ENCODE measurements at regions not wholly inside any gene's neighbourhood (a gene's known extent, or its start where the extent isn't known, plus 50 kb on each side); places are given as distances from the start of the nearest gene placed in this dataset.

DNA sequence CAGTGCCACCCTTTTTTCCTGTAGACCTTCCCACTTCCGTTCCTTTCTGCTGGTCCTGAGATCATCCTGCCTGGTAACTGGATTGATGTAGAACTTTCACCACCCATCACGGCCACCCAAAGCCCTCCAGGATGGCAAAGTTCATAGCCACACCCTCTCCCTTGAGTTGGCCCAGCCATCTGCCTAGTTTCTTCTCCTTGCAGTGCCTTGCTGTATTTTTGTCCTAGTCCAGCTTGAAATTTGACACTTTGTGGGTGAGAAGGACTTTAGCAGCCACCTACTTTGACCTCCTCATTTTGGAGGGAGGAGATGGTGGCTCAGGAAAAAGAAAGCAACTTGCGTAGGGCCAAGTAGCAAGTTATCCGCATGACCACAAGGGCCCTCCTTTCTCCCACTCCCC is 140.7 kb downstream of the BUB3 start:
- no peak overlapping the region for H3K27ac ChIP-seq
- intact Hi-C loops (cut with DNase I; ENCODE audit: low total_unique reads): no loop called here
- H3K9me3 ChIP-seq: no peaks in the 10 kb centered on the region
- no peaks in the 10 kb centered on the region for H3K4me1 ChIP-seq
- H3K4me3 ChIP-seq: no peak overlapping the region
- no peaks in the 10 kb centered on the region for H3K36me3 ChIP-seq
- TF ChIP-seq, protein P1, sequence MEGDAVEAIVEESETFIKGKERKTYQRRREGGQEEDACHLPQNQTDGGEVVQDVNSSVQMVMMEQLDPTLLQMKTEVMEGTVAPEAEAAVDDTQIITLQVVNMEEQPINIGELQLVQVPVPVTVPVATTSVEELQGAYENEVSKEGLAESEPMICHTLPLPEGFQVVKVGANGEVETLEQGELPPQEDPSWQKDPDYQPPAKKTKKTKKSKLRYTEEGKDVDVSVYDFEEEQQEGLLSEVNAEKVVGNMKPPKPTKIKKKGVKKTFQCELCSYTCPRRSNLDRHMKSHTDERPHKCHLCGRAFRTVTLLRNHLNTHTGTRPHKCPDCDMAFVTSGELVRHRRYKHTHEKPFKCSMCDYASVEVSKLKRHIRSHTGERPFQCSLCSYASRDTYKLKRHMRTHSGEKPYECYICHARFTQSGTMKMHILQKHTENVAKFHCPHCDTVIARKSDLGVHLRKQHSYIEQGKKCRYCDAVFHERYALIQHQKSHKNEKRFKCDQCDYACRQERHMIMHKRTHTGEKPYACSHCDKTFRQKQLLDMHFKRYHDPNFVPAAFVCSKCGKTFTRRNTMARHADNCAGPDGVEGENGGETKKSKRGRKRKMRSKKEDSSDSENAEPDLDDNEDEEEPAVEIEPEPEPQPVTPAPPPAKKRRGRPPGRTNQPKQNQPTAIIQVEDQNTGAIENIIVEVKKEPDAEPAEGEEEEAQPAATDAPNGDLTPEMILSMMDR (IDR thresholded peaks at IDR 0.05): no peak
- no peaks in the 10 kb centered on the region for H3K27me3 ChIP-seq
- DNase-seq: no peak

DNA sequence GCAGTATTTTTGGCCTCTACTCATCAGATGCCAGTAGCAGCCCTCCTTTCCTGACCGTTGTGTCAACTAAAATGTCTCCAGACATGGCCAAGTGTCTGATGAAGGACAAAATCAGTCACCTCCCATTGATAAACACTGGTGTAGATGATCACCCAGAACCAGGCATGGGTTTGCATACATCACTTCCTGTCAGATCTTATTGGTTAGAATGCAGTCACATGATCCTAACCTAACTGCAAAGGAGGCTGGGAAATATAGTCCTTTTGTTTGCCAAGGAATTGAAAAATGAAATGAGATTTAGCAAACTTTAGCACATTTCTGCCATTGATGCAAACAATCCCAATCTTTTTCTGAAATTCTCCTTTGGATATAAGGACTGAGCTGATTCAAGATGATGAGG is 141.4 kb downstream of the BUB3 start:
- Histone ChIP-seq H3K36me3 (no peaks in the 10 kb centered on the region), H3K27ac (no peak overlapping the region), H3K4me3 (no peak overlapping the region), H3K27me3 (no peaks in the 10 kb centered on the region), H3K4me1 (no peaks in the 10 kb centered on the region), H3K9me3 (no peaks in the 10 kb centered on the region)
- intact Hi-C loops (cut with DNase I; ENCODE audit: low total_unique reads): no loop called here
- TF ChIP-seq, protein P1 (IDR thresholded peaks at IDR 0.05): no peak
- DNase-seq: no peak

DNA sequence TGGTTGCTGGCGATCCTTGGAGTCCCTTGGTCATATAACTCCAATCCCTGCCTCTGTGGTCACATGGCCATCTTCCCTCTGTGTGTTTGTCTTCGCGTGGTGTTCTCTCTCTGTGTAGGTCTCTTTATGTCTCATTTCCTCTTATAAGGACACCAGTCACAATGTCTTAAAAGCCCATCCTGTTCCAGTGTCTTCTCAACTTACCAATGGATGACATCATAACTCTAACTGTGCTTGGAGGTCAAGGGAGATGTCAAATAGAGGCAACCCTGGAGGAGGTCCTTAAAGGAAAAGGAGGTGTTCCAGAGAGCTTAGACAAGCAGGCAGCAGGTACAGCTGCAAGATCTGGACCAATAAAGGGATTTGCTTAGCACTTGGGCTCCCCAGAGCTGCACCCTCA is 143.0 kb downstream of the BUB3 start:
- TF ChIP-seq, protein P1 (IDR thresholded peaks at IDR 0.05): no peak
- Histone ChIP-seq H3K27ac (no peak overlapping the region), H3K4me3 (no peak overlapping the region), H3K27me3 (no peaks in the 10 kb centered on the region), H3K36me3 (no peaks in the 10 kb centered on the region), H3K4me1 (no peaks in the 10 kb centered on the region), H3K9me3 (no peaks in the 10 kb centered on the region)
- no peak for DNase-seq
- intact Hi-C loops (cut with DNase I; ENCODE audit: low total_unique reads): no loop called here

DNA sequence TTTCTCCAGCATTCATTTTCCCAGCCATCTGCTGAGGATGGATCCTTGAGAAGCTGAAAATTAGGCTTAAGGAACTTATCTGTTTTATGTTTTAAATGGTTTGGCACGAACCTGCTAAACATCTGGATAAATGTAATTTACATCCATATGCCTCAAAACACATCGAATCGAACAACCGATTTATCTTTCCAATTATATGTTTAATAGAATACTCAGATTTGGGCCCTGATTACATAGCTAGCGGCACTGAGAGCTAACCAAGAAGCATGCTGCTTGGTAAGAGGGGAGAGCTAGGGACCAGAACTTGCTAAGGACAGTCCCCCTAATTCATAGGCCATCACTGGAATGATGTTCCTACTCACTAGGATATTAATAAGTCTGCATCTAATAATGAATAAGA is 144.4 kb downstream of the BUB3 start:
- TF ChIP-seq, protein P1 (IDR thresholded peaks at IDR 0.05): no peak
- intact Hi-C loops (cut with DNase I; ENCODE audit: low total_unique reads): no loop called here
- Histone ChIP-seq H3K4me1 (no peaks in the 10 kb centered on the region), H3K27ac (no peak overlapping the region), H3K36me3 (no peaks in the 10 kb centered on the region), H3K27me3 (no peaks in the 10 kb centered on the region), H3K9me3 (no peaks in the 10 kb centered on the region), H3K4me3 (no peak overlapping the region)
- DNase-seq: no peak

DNA sequence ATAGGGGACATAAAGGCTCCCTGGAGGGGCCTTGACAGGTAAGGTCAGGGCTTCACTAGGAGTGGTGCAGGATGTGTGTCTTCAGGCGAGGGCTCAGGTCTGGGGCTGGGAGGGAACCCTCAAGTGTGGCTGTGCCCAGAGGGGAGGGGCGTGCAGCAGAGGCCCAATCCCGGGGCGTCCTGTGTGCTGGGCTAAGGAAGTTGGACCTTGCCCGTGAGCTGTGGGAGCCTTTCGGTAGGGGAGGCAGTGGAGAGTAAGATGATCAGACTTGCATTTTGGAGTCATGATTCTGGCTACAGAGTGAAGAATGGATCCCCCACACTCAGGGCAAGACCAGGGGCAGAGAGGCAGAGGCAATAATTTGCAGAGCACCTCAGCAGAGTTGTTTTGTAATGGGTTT is 145.4 kb downstream of the BUB3 start:
- Histone ChIP-seq H3K9me3 (no peaks in the 10 kb centered on the region), H3K36me3 (no peaks in the 10 kb centered on the region), H3K4me3 (no peak overlapping the region), H3K4me1 (no peaks in the 10 kb centered on the region), H3K27ac (no peak overlapping the region), H3K27me3 (no peaks in the 10 kb centered on the region)
- TF ChIP-seq, protein P1 (IDR thresholded peaks at IDR 0.05): no peak
- intact Hi-C loops (cut with DNase I; ENCODE audit: low total_unique reads): no loop called here
- no peak for DNase-seq

All from tibial artery (tissue), 4 donors.